Kidney (tissue), 13 donors: ENCODE measurements at regions not wholly inside any gene's neighbourhood (a gene's known extent, or its start where the extent isn't known, plus 50 kb on each side); places are given as distances from the start of the nearest gene placed in this dataset.
A peak's percentile ranks its signal among the peaks of the same experiment; 100 is the strongest.

Experiments used
- DNase-seq, 5 donors: peaks; one replicate each; pipeline ENCODE4 v3.0.0-alpha.2; 2013 to 2020
- FAIRE-seq: peaks from 2 replicates; lab custom pipeline; 2012; peaks lifted over from hg19 to GRCh38; lab: Jason Lieb, UNC
- H3K27ac ChIP-seq, 2 donors: one replicate each; pipeline ENCODE4 v1.7.0; 2013; ENCODE audit warnings: low read depth in 2 of 2, low read length in 2 of 2, inconsistent platforms in 1 of 2
- H3K27me3 ChIP-seq: one replicate; pipeline ENCODE4 v1.7.1; 2013; ENCODE audit warnings: low read length, inconsistent platforms; ENCODE audit not compliant: control insufficient read depth, insufficient read depth
- H3K36me3 ChIP-seq, 3 donors: one replicate each; pipeline versions ENCODE4 v1.7.0 to v1.7.1; 2013; ENCODE audit warnings: low read length in 3 of 3, control low read depth in 1 of 3, inconsistent platforms in 1 of 3; ENCODE audit not compliant: insufficient read depth in 3 of 3, control insufficient read depth in 2 of 3
- H3K4me1 ChIP-seq, 3 donors: one replicate each; pipeline versions ENCODE4 v1.7.0 to v1.7.1; 2013; ENCODE audit warnings: low read length in 3 of 3, inconsistent platforms in 1 of 3, low read depth in 1 of 3; ENCODE audit not compliant: control insufficient read depth in 2 of 3, insufficient read depth in 2 of 3
- H3K4me3 ChIP-seq, 3 donors: one replicate each; pipeline versions ENCODE4 v1.7.0 to v1.8.1; 2013; ENCODE audit warnings: low read length in 3 of 3, control low read depth in 1 of 3, inconsistent platforms in 1 of 3
- H3K9ac ChIP-seq, 3 donors: one replicate each; pipeline versions ENCODE4 v1.7.0 to v1.7.1; 2013; ENCODE audit warnings: low read length in 3 of 3, control low read depth in 1 of 3, inconsistent platforms in 1 of 3
- H3K9me3 ChIP-seq, 3 donors: one replicate each; pipeline versions ENCODE4 v1.7.0 to v1.7.1; 2013; ENCODE audit warnings: low read length in 3 of 3, control low read depth in 1 of 3, inconsistent platforms in 1 of 3; ENCODE audit not compliant: control insufficient read depth in 2 of 3, insufficient read depth in 1 of 3
- CTCF ChIP-seq: IDR thresholded peaks from 3 replicates; pipeline ENCODE4 v1.5.1; 2012; ENCODE audit warnings: mild to moderate bottlenecking, moderate library complexity, borderline replicate concordance; ENCODE audit not compliant: insufficient read depth; ENCODE audit errors: extremely low read depth
- intact Hi-C: fragments of 100-400 bp; cut with DNase I; formaldehyde crosslinking; loops from one replicate; pipeline ENCODE4 v1.11.1; 2022
- donor health status: control.
- donor health status: control.
- donor health status: control.
- donor health status: control.
- donor health status: control.
- donor health status: DM: yes; HTN: yes; CAD: no.
- donor health status: Normal renal cell carcinoma (clear cell type).

GRCh38 chr6:18595774-18596530 is 208.8 kb downstream of the RNF144B start:
- Histone ChIP-seq H3K9ac (no peak overlapping the region), H3K9me3 (no peaks in the 10 kb centered on the region), H3K27me3 (no peaks in the 10 kb centered on the region), H3K27ac (no peak overlapping the region), H3K4me1 (no peaks in the 10 kb centered on the region), H3K4me3 (no peak overlapping the region), H3K36me3 (no peaks in the 10 kb centered on the region)
- intact Hi-C loops: no loop called here
- FAIRE-seq (peak; percentile 42), DNase-seq (peak in 4 of 5 donors; percentile 60 to 83 (median 76))
- peak; percentile 90 for TF ChIP-seq CTCF

GRCh38 chr6:18596531-18596835 is 209.3 kb downstream of the RNF144B start:
- DNase-seq (no peak), FAIRE-seq (no peak)
- Histone ChIP-seq H3K9ac (no peak overlapping the region), H3K4me1 (no peaks in the 10 kb centered on the region), H3K9me3 (no peaks in the 10 kb centered on the region), H3K27me3 (no peaks in the 10 kb centered on the region), H3K27ac (no peak overlapping the region), H3K4me3 (no peak overlapping the region), H3K36me3 (no peaks in the 10 kb centered on the region)
- no peak for TF ChIP-seq CTCF
- intact Hi-C loops: no loop called here

- DNase-seq: no peak
- no peak for FAIRE-seq
- Histone ChIP-seq H3K9ac (no peak overlapping the region), H3K27me3 (no peaks in the 10 kb centered on the region), H3K9me3 (no peaks in the 10 kb centered on the region), H3K36me3 (no peaks in the 10 kb centered on the region), H3K27ac (no peak overlapping the region), H3K4me1 (no peaks in the 10 kb centered on the region), H3K4me3 (no peak overlapping the region)
- intact Hi-C loops: no loop called here
- TF ChIP-seq CTCF: no peak
These were observed 211.6 kb downstream of the RNF144B start for GRCh38 chr6:18598551-18599264.
